ENCODE measurements at regions not wholly inside any gene's neighbourhood (a gene's known extent, or its start where the extent isn't known, plus 50 kb on each side); places are given as distances from the start of the nearest gene placed in this dataset.

- TF ChIP-seq SMAD3 (CRISPR knock-in tag; IDR thresholded peaks at IDR 0.05; ENCODE audit: borderline replicate concordance), result no peak
Observed at GRCh38 chr1:5165762-5166161, 511.4 kb downstream of the AJAP1 start (continued).

- Mint-ChIP-seq H3K4me1 (no peaks in the 10 kb centered on the region), H3K4me3 (no peak overlapping the region), H3K27ac (no peak overlapping the region), H3K36me3 (peaks cover 72% of the 10 kb centered on the region), H3K9me3 (peaks cover 72% of the 10 kb centered on the region), H3K27me3 (ENCODE audit: low read depth) (peaks cover 19% of the 10 kb centered on the region)
- CTCF ChIA-PET, result interaction anchor here (0.6 kb wide), 1 partner anchor 9 kb away, joined by 3 read pairs; no protein-coding TSS in a partner anchor
- ATAC-seq, result no peak
- no peak for DNase-seq (ENCODE audit: low spot score)
- no peak for TF ChIP-seq ZNF281 (CRISPR knock-in tag; IDR thresholded peaks at IDR 0.05)
- TF ChIP-seq ATF3 (CRISPR knock-in tag; conservative IDR thresholded peaks at IDR 0.05), result no peak
- no peak for TF ChIP-seq FOXP4 (CRISPR knock-in tag; IDR thresholded peaks at IDR 0.05)
- TF ChIP-seq TEAD1 (CRISPR knock-in tag; IDR thresholded peaks at IDR 0.05), result no peak
- TF ChIP-seq HMGXB4 (CRISPR knock-in tag; IDR thresholded peaks at IDR 0.05), result no peak
- TF ChIP-seq AR (CRISPR knock-in tag; IDR thresholded peaks at IDR 0.05), result no peak
- no peak for TF ChIP-seq GTF2I (CRISPR knock-in tag; conservative IDR thresholded peaks at IDR 0.05)
- no peak for TF ChIP-seq ZNF671 (CRISPR knock-in tag; IDR thresholded peaks at IDR 0.05)
- no peak for TF ChIP-seq FOXJ3 (CRISPR knock-in tag; IDR thresholded peaks at IDR 0.05; ENCODE audit: borderline replicate concordance)
- TF ChIP-seq CBFB (CRISPR knock-in tag; IDR thresholded peaks at IDR 0.05; ENCODE audit: low read depth), result no peak
- TF ChIP-seq GRHL2 (CRISPR knock-in tag; IDR thresholded peaks at IDR 0.05; ENCODE audit: insufficient replicate concordance, severe bottlenecking), result no peak
- TF ChIP-seq ZNF512 (CRISPR knock-in tag; IDR thresholded peaks at IDR 0.05; ENCODE audit: borderline replicate concordance), result no peak
- POLR2A ChIA-PET, result no interaction called here
Observed at GRCh38 chr1:5164158-5164557, 509.7 kb downstream of the AJAP1 start.

All from WTC11 (cell line).